Suprapubic skin (tissue), 4 donors: ENCODE measurements at regions not wholly inside any gene's neighbourhood (a gene's known extent, or its start where the extent isn't known, plus 50 kb on each side); places are given as distances from the start of the nearest gene placed in this dataset.

Experiments used
- EP300 ChIP-seq: sonication (generic); formaldehyde crosslinking; IDR thresholded peaks from one replicate; pipeline ENCODE4 v1.6.1; 2017; ENCODE audit warnings: antibody characterized with exemption
- POLR2A ChIP-seq, 2 donors: fragments of 450-650 bp; IDR thresholded peaks; one replicate each; pipeline ENCODE4 v1.6.1; 2017; ENCODE audit warnings: antibody characterized with exemption in 2 of 2, mild to moderate bottlenecking in 2 of 2, moderate library complexity in 2 of 2
- POLR2AphosphoS5 ChIP-seq, 3 donors: sonication (generic); formaldehyde crosslinking; IDR thresholded peaks; one replicate each; pipeline ENCODE4 v1.6.1; 2017; ENCODE audit warnings: antibody characterized with exemption in 3 of 3
- TF ChIP-seq, protein P1 (sequence below), 2 donors: fragments of 200-600 bp in 1 of 2; fragments of 450-650 bp in 1 of 2; sonication (generic) in 1 of 2; IDR thresholded peaks; one replicate each; pipeline ENCODE4 v1.5.1; 2016 to 2019; ENCODE audit warnings: antibody characterized with exemption in 2 of 2, mild to moderate bottlenecking in 1 of 2, moderate library complexity in 1 of 2

DNA sequence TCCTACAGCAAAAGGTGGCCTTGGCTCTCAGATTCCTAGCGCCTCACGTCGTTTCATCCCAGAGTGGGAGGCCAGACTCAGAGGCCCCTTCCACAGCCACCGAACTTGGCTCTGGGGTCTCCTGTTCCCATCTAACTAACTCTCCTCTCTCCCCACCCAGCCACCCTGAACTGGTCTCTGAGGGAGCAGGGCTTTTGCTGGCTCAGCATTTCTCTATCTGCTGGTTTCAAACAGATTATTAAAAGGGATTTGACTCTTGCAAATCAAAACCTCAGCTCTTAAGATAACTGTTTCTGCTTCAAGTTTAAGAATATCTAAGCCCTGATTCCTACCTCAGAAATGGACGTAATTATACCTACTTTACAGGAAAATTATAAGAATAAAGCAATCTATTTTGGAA lies 91.0 kb upstream of the ATP1B1 start:
- TF ChIP-seq, protein P1, sequence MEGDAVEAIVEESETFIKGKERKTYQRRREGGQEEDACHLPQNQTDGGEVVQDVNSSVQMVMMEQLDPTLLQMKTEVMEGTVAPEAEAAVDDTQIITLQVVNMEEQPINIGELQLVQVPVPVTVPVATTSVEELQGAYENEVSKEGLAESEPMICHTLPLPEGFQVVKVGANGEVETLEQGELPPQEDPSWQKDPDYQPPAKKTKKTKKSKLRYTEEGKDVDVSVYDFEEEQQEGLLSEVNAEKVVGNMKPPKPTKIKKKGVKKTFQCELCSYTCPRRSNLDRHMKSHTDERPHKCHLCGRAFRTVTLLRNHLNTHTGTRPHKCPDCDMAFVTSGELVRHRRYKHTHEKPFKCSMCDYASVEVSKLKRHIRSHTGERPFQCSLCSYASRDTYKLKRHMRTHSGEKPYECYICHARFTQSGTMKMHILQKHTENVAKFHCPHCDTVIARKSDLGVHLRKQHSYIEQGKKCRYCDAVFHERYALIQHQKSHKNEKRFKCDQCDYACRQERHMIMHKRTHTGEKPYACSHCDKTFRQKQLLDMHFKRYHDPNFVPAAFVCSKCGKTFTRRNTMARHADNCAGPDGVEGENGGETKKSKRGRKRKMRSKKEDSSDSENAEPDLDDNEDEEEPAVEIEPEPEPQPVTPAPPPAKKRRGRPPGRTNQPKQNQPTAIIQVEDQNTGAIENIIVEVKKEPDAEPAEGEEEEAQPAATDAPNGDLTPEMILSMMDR (IDR thresholded peaks at IDR 0.05): no peak
- no peak for TF ChIP-seq POLR2A (IDR thresholded peaks at IDR 0.05)
- TF ChIP-seq POLR2AphosphoS5 (IDR thresholded peaks at IDR 0.05): no peak
- no peak for TF ChIP-seq EP300
